GM18517 (cell line): ENCODE measurements at regions not wholly inside any gene's neighbourhood (a gene's known extent, or its start where the extent isn't known, plus 50 kb on each side); places are given as distances from the start of the nearest gene placed in this dataset.
"Not testable (repeated sequence)": the region's sequence is repeated elsewhere in the genome, so short reads cannot be mapped to it uniquely, and the experiment has no call there.

Source experiments
- ATAC-seq: cut with Tn5 transposase; IDR thresholded peaks from one replicate; pipeline ENCODE4 v1.9.1; 2021; ENCODE audit warnings: mild to moderate bottlenecking, moderate library complexity; ENCODE audit not compliant: unreplicated experiment

GRCh38 chr3:25895031-25895430 lies 105.1 kb downstream of the OXSM start:
- ATAC-seq = no peak

GRCh38 chr3:25895443-25895842 lies 105.6 kb downstream of the OXSM start:
- no peak for ATAC-seq

GRCh38 chr3:25897019-25897418 lies 107.1 kb downstream of the OXSM start:
- ATAC-seq = peak; percentile 85

DNA sequence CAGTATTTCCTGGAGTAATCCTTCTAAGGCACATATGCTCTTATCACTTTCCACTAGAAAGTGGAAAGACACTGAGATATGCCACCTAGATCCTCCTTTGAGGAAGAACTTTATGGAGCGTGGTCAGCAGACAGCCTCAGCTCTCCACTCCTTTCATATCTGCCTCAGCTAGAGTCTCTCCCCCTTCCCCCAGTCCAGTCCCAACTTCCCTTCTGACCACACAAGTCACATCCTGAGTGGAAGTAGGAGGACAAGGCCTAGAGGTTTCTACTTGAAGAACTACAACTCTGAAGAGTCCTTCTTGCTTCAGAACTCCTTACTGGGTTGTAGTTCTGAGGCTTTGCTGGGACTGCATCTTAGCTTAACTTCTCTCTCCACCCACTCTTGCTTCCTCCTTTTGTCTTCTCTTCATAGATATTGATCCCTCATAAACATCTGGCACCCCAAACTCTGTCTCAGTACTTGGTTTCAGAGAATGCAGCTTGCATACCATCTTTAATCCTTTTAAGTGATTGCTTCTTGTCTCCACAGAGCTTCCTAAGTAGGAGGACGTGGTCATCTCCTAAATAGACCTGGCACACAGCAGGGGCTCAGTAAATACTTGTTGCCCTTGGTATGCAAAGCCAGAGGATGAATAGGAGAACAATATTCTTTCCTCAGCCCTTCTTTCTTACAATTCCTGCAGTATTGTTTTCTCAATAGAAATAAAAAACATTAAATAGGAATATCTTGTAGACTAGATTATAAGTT lies 109.6 kb downstream of the OXSM start:
- no peak for ATAC-seq

DNA sequence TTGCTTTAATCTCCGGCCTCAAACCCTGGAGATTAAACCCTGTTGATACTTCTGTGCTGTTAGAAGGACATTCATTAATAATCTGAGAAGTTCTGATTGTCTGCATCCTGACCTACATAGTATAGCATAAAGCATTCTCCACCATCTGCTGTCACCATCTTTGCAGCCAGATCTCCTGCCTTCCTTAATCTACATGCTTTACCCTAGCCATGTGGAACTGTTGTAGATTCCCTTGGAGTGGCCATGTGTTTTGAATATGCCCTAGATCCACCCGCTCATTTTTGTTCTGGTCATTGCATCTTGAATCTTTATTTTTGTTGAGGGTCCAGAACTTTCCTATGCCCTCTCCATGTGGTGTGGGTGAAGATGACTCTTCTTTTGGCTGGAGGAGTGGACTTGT lies 110.3 kb downstream of the OXSM start:
- no peak for ATAC-seq

GRCh38 chr3:25901796-25902195 lies 111.9 kb downstream of the OXSM start:
- ATAC-seq = no peak

DNA sequence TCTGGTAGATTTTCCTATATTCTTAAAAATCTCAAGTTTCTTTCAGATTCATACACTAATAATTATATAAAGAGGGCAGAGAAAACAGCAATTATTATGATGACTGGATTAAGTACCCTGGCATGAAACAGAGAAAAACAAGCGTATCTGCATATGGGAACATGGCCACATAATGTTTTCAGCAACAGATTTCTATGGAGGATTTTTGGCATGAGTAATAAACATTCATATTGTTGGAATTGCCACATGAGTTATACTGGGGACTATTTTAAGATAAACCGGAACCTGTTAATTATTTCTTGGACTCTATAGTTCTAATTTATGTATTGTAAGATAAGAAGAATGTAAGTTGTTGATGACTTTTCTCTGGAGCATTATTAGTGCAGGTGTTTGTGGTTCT lies 112.7 kb downstream of the OXSM start:
- no peak for ATAC-seq

DNA sequence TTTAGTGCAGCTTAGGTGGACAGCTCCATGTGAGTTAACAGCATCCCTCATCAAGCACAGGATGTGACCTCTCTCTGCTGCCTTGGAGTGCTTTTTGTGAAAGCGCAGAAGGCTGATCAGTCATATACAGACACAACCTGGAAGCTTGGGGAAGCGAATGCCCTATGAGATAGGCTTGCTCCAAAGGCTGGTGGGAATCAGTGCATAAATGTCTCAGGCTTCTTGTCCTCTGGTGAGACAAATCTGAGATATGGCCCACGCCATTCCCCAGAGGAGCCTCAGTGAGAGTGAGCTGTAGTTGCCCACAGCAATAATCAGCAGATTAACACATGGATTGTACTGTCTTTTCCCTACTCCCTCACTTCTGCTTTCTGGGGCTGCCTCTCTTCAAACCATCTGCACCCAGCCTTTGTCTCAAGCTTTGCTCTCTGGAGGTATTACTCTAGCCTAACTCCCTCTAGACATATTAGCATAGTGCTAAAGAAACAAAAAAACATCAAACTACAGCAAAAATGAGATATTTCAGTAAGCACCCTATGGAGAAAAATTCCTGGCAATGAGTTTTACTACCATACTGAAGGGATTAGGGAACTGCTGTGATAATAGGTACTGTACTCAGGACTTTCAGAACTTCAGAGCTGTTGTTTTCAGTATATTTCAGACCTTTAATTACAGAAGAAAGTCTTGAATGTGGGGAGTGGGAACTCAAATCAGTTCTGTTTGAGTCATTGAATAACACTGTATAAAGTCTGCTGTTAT lies 113.7 kb downstream of the OXSM start:
- ATAC-seq = no peak

- no peak for ATAC-seq
These were observed 114.3 kb downstream of the OXSM start for GRCh38 chr3:25904206-25904605.

DNA sequence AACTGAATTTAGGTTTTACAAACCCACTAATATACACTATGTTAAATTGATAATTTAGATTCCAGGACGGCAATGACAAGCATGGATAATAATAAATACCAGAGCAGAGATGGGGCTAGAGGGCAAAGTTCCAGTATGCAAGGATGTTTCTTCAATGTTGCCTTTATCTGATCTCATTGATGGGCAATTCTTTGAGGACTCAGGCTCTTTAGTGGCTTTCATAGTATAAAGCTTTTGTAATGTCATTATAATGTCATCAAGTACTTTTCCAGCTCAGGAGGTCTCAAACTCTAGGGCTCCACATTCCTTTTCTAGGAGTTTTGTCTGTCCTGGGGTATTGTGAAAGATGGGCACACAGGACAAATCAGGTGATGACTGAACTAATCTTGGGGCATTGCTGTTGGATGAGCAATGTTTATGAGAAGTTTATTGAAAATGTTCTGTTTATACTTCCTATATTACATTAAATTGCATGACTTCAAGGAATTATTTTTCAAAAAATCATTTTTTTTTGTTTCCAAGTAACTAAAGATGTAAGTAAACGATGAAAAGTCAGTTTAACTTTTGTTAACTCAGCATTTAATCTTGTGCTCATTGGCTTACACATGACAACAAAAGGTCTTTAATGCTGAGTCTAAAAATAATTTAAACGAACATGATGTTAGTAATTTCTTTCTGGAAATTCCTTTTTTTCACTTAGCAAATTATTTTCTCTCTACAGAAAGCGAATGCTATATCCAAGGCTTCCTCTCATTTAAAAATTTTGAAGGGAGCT lies 116.4 kb downstream of the OXSM start:
- no peak for ATAC-seq

DNA sequence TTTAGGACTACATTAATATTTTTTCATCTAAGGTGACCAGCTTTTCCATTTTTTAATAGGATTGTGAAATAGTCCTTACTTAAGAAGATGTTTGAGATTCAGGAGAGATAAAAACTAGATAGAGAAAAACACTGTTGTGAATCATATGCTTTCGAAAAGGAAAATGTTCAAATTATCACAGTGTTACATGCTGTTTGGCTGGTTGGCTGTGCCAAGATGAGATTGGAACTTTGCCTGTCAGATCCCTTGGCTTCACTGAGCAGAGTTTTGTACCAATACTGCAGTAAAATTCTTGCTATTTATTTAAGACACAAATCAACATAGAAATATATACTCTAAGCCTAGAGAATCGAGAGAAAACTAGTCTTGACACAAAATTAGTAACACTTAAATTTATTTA lies 117.2 kb downstream of the OXSM start:
- no peak for ATAC-seq

DNA sequence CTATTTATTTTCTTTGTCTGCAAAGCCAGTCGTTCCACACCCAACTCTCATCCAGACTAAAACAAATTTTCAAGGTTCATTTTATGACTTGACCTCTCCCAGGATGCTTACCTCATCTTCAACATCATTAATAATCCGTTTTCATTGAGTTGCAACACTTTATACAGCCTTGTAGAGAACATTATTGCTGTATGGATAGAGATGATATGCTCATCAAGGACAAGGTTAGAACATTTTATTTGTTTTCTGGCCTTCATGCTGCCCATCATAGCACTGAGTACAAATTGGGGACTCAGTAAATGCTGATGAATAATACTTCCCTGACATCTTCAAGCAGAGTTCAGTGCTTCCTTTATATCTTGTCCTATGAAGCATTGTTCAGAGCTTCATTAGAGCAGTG lies 120.2 kb downstream of the OXSM start:
- no peak for ATAC-seq

- ATAC-seq = no peak
These were observed 121.1 kb downstream of the OXSM start for GRCh38 chr3:25910997-25911396.

GRCh38 chr3:25911525-25912295 lies 121.8 kb downstream of the OXSM start:
- ATAC-seq = no peak

DNA sequence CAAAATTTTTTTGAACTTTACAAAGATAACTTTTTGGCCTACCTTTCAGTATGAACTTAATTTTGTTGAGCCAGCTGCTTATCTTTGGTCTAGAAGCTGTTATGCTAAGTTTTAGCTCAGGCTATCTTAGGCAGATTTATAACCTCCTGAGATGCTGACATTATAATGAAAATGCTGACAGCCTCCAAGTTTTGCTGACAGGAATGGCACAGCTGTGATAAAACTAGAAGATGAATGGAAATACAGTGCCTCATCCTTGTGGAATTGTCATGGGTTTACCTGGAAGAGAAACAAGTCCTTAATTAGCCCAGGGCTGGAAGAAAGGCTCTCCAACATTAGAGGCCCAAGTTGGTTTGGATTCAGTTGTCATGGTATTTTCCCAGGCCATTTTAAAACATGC lies 123.3 kb downstream of the OXSM start:
- ATAC-seq = no peak

DNA sequence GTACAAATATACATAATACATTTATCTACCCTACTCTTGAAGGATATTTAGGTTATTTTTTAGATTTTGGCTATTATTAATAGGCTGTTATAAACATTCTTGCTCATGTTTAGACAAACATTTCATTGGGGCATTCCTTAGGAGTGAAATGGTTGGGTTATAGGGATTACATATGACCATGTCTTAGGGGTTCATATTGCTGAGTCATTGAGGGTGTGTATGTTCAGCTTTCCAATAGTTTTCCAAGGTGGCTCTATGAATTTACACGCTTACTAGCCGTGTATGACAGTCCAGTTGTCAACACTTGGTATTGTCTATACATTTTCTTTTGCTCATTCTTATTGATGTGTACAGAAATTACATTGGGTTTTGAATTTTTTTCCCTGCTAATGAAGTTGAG lies 125.8 kb downstream of the OXSM start:
- no peak for ATAC-seq

DNA sequence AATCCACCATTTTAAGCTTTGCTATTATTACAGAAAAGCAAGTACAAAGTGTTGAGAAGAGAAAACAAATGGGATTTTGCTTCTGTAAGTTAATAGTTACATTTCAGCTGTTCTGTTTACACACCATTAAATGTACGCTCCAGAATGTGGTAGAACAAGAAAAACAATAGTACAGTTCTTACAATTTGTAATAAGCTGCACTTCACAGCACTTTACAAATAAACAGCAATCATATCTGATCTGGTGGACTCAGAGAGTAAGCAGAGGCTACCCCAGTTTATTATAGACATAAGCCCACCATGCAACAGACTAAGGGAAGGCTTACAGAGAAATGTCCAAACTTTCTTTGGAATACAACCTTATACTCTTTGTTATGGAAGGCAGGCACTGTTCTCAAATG lies 126.4 kb downstream of the OXSM start:
- ATAC-seq = no peak

GRCh38 chr3:25931967-25932366 lies 142.1 kb downstream of the OXSM start:
- not testable (repeated sequence) for ATAC-seq

- ATAC-seq = no peak
These were observed 148.9 kb downstream of the OXSM start for GRCh38 chr3:25938566-25939325.

DNA sequence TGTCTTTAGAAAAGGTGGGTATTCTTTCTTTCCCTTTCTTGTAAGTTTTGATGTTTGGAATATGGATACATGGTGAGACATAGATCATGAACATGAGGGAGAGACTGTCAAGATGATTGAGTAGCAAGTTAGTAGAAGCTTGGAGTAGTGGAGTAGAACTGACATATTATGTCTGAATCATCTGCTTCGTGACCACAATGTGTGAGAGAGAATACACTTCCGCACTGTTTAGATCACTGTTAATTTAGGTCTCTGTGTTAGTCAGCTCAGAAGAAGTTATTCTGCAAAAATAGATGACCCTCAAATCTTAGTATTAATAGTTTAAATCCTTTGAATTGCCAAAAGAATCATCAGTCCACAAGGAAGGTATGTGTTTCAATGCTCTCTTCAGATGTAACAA lies 151.0 kb downstream of the OXSM start:
- ATAC-seq = no peak
